ENCODE measurements at regions not wholly inside any gene's neighbourhood (a gene's known extent, or its start where the extent isn't known, plus 50 kb on each side); places are given as distances from the start of the nearest gene placed in this dataset.

- DNase-seq (ENCODE audit: low read depth in 2 of 2) = no peak
Measured at GRCh38 chr5:56622141-56622540, 193.2 kb upstream of the MAP3K1 start.

DNA sequence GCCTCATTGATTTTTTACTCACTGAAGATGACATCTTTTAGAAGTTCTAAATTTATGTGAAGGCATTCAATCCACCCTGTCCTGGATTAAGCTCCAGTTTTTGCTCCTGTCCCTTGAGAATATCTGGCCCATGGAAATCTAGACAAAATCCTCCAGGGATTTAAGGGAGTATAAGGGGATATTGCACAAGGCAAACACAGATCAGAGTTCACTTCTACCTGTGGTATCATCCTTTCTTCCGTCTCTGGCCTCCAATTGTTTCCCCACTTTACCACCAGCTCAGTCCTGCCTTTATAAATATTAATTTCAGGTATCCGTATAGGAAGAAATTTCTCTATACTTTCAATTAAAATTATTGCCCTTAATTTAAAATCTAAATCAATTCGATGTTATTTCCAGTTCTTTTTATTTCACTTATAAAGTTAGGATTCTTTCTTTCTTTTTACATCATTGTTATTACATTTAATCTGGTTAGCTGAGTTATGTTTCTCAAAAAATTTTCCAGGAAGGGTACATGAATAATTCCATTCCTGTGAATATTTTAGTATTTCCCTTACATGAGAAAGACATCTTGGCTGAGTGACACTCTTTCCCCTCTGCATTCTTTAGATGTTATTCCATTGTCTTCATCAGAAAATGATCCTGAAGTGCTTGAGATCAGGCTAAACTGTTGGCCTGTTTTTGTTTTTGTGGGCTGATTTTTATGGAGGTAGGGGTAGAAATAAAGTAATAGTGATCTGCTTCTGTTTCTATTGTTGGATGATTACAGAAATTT is 194.3 kb upstream of the MAP3K1 start:
- no peak for DNase-seq (ENCODE audit: low read depth in 2 of 2)

DNA sequence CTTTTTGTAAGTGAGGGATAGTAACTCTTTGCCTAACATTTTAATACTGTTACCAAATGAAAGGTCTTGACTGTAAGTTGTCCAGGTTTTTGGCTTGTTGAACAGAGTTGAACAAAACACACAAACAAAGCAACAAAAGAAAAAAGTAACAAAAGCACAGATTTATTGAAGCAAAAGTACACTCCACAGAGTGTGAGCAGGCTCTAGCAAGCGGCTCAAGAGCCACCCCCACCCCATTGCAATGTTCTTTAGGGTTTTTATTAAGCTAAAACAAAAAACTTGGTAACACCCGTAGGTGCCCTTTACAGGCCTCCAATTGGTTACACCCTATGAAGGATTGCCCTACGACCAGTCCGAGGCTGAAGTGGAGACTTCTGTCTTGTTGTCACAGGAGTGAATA is 197.4 kb upstream of the MAP3K1 start:
- DNase-seq (ENCODE audit: low read depth in 2 of 2) = no peak

GRCh38 chr5:56616454-56617160 is 198.7 kb upstream of the MAP3K1 start:
- DNase-seq (ENCODE audit: low read depth in 2 of 2) = no peak

- no peak for DNase-seq (ENCODE audit: low read depth in 2 of 2)
Measured at GRCh38 chr5:56615361-56616153, 199.8 kb upstream of the MAP3K1 start.

GRCh38 chr5:56612759-56613158 is 202.6 kb upstream of the MAP3K1 start:
- no peak for DNase-seq (ENCODE audit: low read depth in 2 of 2)

DNA sequence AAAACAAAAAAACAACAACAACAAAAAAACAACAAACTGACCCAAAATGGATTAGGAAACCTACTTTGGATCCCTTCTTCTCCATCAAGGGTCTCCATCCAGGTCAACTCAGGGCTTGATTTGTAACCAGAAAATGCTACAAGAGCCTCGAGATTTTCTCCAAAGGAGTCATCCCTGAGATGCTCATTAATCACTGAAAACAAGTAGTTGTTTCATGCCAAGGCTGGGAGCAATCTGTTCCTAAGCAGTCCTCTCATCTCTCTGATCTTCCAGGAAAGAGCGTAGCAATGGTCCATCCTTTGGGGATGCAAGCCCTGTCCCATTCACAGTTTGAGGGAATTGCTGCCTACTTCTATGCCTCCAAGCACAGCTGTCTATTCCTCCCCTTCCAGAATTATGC is 203.0 kb upstream of the MAP3K1 start:
- no peak for DNase-seq (ENCODE audit: low read depth in 2 of 2)

DNA sequence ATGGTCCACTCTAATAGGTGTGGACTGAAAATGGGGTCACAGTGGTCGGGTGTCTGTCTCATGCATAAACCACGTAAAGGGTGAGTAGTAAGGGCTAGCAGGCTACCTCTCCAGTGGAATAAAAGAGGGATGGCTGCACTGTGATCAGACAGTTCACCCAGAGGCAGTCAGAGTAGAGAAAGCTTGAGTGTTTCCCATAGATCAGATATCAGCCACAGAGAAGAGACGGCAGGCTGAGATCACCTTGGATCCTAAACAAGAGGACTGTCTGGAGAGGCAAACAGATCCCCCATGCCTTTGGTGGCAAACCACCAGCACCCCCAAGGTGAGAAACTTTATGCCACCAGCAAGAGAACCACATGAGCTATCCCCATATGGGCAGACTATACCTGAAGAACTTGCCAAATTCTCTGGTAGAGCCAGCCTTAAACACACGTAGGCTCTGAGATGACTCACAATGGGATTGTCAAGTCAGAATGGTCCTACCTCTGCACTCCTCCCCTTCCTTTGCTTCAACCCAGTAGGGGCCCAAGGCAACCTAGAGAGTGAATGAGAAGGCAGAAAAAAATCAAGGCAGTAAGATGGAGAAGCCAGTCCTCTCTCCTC is 205.2 kb upstream of the MAP3K1 start:
- DNase-seq (ENCODE audit: low read depth in 2 of 2) = no peak

- no peak for DNase-seq (ENCODE audit: low read depth in 2 of 2)
Measured at GRCh38 chr5:56608217-56608925, 207.0 kb upstream of the MAP3K1 start.

DNA sequence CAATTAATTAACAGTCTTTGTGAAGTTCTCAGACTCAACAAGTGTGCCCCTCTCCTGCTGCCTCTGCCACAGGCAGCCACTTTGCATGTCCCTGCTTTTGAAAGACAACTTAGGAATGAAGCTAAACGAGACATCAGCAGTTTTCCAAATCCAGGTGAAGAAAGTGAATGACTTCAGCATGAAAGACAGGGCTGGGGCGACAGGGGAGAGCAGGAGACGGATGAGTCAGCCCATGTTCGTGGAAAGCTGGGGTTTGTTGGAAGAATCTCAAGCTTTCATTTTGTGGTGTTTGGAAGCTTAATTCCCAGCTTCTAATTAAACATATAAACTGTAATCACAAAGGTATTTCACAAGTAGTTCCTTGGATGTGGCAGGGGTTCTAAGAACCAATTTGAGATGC is 207.8 kb upstream of the MAP3K1 start:
- no peak for DNase-seq (ENCODE audit: low read depth in 2 of 2)

DNA sequence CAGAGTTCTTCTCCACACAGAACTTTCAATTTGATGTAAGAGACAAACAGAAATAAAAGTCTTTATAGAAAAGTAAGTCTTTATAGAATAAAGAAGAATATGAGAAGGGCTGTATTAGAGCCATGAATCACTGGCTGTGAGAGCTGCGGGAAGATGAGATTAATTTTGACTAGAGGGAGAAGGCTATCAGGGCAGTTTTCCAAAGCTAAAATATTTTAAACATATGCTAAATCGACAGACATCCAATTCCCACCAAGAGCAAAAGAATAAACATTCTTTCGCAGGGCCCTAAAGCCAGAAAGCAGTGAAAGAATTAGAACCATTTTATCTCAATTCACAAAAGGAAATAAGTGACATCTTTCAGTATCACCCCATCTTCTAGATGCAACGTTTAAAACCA is 208.3 kb upstream of the MAP3K1 start:
- no peak for DNase-seq (ENCODE audit: low read depth in 2 of 2)

DNA sequence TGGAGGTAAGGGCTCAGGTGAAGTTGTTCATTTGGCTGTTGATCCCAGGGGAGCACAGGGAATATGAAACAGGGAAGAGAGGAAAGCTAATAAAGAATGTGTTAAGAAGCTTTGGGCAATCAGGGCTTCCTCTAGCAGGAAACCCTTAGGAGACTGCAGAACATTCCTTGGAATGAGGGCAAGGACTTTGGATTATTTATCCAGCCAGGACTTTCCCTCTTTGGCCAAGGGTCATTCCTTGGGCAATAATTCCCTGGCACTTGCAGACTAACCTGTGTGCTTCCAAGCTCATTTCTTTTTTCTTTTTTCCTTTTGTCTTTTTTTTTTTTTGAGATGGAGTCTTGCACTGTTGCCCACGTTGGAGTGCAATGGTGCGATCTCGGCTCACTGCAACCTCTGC is 209.2 kb upstream of the MAP3K1 start:
- no peak for DNase-seq (ENCODE audit: low read depth in 2 of 2)

- no peak for DNase-seq (ENCODE audit: low read depth in 2 of 2)
Measured at GRCh38 chr5:56605231-56605630, 210.1 kb upstream of the MAP3K1 start.

DNA sequence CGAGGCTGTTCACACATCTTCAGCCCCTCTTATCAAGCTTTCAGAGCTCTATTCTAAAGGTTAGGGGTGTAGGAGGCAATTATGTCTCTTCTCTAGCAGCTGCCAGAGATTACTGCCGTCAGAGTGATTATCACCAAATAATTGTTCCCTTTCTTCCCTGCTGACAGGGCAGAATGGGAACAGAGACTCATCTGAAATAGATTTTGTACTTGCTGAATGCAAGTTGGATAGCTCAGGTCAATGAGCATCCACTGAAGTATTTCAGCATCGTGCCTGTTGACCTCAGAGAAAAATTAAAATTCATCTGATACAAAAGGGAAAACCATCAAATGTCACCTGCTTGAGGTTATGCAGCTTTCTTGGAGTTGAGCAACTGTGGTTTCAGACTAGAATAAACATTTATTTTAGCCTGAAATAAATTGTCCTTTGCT is 213.7 kb upstream of the MAP3K1 start:
- no peak for DNase-seq (ENCODE audit: low read depth in 2 of 2)

DNA sequence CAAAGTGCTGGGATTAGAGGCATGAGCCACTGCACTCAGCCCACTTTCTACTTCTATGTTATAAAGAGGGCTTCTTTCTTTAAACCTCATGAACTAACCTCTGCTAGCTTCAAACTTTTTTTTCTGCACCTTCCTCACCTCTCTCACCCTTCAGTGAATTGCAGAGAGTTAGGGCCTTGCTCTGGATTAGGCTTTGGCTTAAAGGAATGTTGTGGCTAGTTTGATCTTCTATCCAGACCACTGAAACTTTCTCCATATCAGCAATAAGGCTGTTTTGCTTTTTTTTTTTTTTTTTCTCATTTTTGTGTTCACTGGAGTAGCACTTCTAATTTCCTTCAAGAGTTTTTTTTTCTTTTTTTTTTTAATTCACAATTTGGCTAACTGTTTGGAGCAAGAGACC is 216.4 kb upstream of the MAP3K1 start:
- no peak for DNase-seq (ENCODE audit: low read depth in 2 of 2)

DNA sequence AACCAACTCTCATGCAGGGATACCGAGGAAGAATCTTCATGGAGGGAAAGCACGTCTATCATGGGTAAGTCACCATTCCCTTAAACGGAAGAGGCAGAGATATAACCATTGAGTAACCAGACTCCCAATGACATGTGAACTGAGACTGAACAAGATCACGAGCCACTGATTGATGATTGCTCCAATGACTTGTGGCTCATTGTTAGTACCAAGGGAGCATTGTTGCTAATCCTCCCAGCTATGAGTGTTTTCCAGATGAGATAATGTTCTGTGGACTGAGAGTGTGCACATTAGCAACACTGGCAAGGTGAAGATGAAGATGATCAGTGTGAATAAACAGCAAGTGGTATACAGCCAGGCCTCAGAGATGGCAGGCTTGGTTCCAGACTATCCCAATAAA is 219.2 kb upstream of the MAP3K1 start:
- no peak for DNase-seq (ENCODE audit: low read depth in 2 of 2)

- DNase-seq (ENCODE audit: low read depth in 2 of 2) = no peak
Measured at GRCh38 chr5:56595566-56595965, 219.8 kb upstream of the MAP3K1 start.

- no peak for DNase-seq (ENCODE audit: low read depth in 2 of 2)
Measured at GRCh38 chr5:56594792-56595191, 220.6 kb upstream of the MAP3K1 start.

GRCh38 chr5:56591081-56591480 is 224.3 kb upstream of the MAP3K1 start:
- no peak for DNase-seq (ENCODE audit: low read depth in 2 of 2)

DNA sequence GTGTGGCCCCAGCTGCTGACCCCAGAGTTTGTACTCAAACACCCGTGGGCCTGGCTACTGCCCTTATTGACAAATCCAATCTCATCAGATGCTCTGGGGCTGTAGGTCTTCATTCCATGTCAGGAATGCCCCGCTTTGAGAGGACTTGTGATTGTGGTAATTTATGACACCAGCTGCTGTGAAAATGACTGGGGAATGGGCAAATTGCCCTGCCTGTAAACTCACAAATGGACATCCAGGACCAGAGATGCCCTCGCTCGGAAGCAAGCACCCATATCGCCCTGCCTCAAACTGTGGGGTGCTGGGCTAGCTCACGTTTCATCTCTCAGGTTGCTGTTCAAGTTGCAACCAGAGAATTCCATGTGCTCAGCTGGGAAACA is 225.9 kb upstream of the MAP3K1 start:
- DNase-seq (ENCODE audit: low read depth in 2 of 2) = no peak

DNA sequence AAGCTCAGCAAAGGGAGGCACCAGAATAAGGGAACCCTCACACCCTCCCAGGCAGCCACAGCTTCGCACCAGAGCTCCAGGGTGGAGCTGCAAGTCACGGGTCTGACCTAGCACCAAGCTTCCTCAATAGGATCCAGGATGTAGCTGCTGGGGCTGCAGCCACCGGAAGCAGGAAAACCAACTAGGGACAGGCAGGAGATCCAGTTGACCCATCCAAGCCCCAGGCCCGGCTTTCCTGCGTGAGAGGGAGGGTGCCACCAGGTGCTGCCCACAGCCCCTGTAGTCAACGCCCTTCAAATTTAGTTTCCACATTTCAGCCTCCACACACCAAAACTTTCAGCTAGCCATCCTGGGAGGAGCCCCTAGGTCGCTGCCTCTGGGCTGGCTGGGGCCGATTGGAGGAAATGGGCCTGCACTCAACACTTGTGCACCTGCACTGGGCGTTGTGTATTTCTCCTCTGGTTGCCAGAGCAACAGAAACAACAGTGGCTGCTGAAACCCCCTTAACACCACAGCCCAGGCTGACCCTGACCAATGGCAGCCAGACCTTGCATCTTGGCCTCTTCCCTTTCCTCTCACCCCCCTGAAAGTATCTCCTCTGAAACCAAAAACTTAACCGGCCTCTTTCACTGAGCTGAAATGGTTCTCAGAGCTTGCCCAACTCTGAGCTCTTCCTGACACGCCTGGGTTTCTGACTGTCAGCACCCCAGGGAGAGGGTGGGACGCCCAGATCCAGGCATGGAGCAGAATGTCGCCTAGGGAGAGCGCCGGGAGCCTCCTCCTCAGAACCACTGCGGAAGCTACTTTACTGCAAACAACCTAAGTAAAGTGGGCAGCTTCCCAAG is 226.5 kb upstream of the MAP3K1 start:
- DNase-seq (ENCODE audit: low read depth in 2 of 2) = peak in 1 of 2 donors; percentile 22

All from stimulated activated CD8-positive, alpha-beta memory T cell treated with anti-CD3 and anti-CD28 coated beads, Interleukin-2, amount 100 ng/mL, for 1 hour (primary cell).